CD4-positive, alpha-beta T cell (primary cell): ENCODE measurements at regions not wholly inside any gene's neighbourhood (a gene's known extent, or its start where the extent isn't known, plus 50 kb on each side); places are given as distances from the start of the nearest gene placed in this dataset.

Experiments used
- ATAC-seq: fragments of 200-7000 bp; cut with Tn5 transposase; one replicate; pipeline ENCODE4 v1.10.0; 2022; ENCODE audit warnings: mild to moderate bottlenecking; ENCODE audit not compliant: poor library complexity
- CTCF ChIA-PET: fragments of 350-600 bp; sonication (Branson Sonifier 250); formaldehyde crosslinking; loops from one replicate; lab custom pipeline; 2021; ENCODE audit warnings: antibody characterized with exemption, inconsistent platforms; lab: Charles Lee
- POLR2A ChIA-PET: fragments of 350-600 bp; sonication (Branson Sonifier 250); formaldehyde crosslinking; loops from one replicate; lab custom pipeline; 2021; ENCODE audit warnings: antibody characterized with exemption, inconsistent platforms; lab: Charles Lee
- DNase-seq, 14 experiments: peaks; one replicate each; pipeline ENCODE4 v3.0.0-alpha.2; 2013 to 2020; ENCODE audit warnings: mixed read lengths in 2 of 14
- H3K27ac ChIP-seq, 2 donors: one replicate each; pipeline versions ENCODE4 v1.5.1 to v1.7.0; 2013; ENCODE audit warnings: low read length in 2 of 2, low read depth in 1 of 2, mild to moderate bottlenecking in 1 of 2
- H3K27me3 ChIP-seq, 2 experiments: 1 replicate in 1 of 2; 2 replicates in 1 of 2; pipeline versions ENCODE4 v1.6.1 to v1.7.0; 2013; ENCODE audit warnings: low read length in 2 of 2, control low read depth in 1 of 2, mild to moderate bottlenecking in 1 of 2, moderate library complexity in 1 of 2; ENCODE audit not compliant: insufficient read depth in 2 of 2, control insufficient read depth in 1 of 2
- H3K36me3 ChIP-seq: one replicate; pipeline ENCODE4 v1.6.1; 2013; ENCODE audit warnings: low read length, control low read depth; ENCODE audit not compliant: insufficient read depth
- H3K4me1 ChIP-seq: one replicate; pipeline ENCODE4 v1.6.1; 2013; ENCODE audit warnings: low read length, control low read depth; ENCODE audit not compliant: insufficient read depth
- H3K4me3 ChIP-seq: one replicate; pipeline ENCODE4 v1.5.1; 2013; ENCODE audit warnings: mild to moderate bottlenecking, low read length, moderate library complexity
- H3K9me3 ChIP-seq, 2 experiments: 1 replicate in 1 of 2; 2 replicates in 1 of 2; pipeline versions ENCODE4 v1.6.1 to v1.7.0; 2013; ENCODE audit warnings: low read length in 2 of 2, mild to moderate bottlenecking in 2 of 2, control low read depth in 1 of 2, moderate library complexity in 1 of 2; ENCODE audit not compliant: control insufficient read depth in 1 of 2, insufficient read depth in 1 of 2
- H3K27ac Mint-ChIP-seq: one replicate; pipeline ENCODE4 v1.8.0; 2020; ENCODE audit warnings: mixed read lengths
- H3K27me3 Mint-ChIP-seq: one replicate; pipeline ENCODE4 v1.8.0; 2021; ENCODE audit warnings: mixed read lengths
- H3K36me3 Mint-ChIP-seq: one replicate; pipeline ENCODE4 v1.8.0; 2021; ENCODE audit warnings: low read depth, mixed read lengths
- H3K4me1 Mint-ChIP-seq: one replicate; pipeline ENCODE4 v1.8.0; 2021; ENCODE audit warnings: low read depth, mixed read lengths
- H3K4me3 Mint-ChIP-seq: one replicate; pipeline ENCODE4 v1.8.0; 2020; ENCODE audit warnings: mild to moderate bottlenecking, mixed read lengths
- H3K9me3 Mint-ChIP-seq: one replicate; pipeline ENCODE4 v1.8.0; 2020; ENCODE audit warnings: mixed read lengths
- CTCF ChIP-seq: fragments of 200-600 bp; IDR thresholded peaks from one replicate; pipeline ENCODE4 v1.8.0; 2022; ENCODE audit warnings: antibody characterized with exemption, mild to moderate bottlenecking
- intact Hi-C, 2 experiments: fragments of 100-400 bp; cut with DNase I in 1 of 2; cut with micrococcal nuclease in 1 of 2; formaldehyde crosslinking; loops; one replicate each; pipeline versions ENCODE4 v1.15.1 to v1.9.0; 2023 to 2025; cut with DNase I, micrococcal nuclease

GRCh38 chr15:81859737-81860516, 185.9 kb downstream of the MEX3B start:
- no peaks in the 10 kb centered on the region for H3K27me3 Mint-ChIP-seq
- no peak overlapping the region for H3K27ac Mint-ChIP-seq
- Histone ChIP-seq H3K27ac (no peak overlapping the region), H3K9me3 (no peaks in the 10 kb centered on the region), H3K4me1 (no peaks in the 10 kb centered on the region), H3K36me3 (no peaks in the 10 kb centered on the region), H3K27me3 (peaks cover 0 to 2% of the 10 kb centered on the region in 2 experiments), H3K4me3 (no peak overlapping the region)
- H3K36me3 Mint-ChIP-seq, result no peaks in the 10 kb centered on the region
- no peak for ATAC-seq
- intact Hi-C loops, result no loop called here
- ChIA-PET POLR2A (no interaction called here), CTCF (interaction anchor here (0.7 kb wide), 1 partner anchor 51 kb away, joined by 3 read pairs; no protein-coding TSS in a partner anchor)
- TF ChIP-seq CTCF, result no peak
- H3K4me3 Mint-ChIP-seq, result no peak overlapping the region
- no peak for DNase-seq
- H3K4me1 Mint-ChIP-seq, result no peaks in the 10 kb centered on the region
- H3K9me3 Mint-ChIP-seq, result no peaks in the 10 kb centered on the region

GRCh38 chr15:81858586-81858985, 187.2 kb downstream of the MEX3B start:
- Mint-ChIP-seq H3K4me3 (no peak overlapping the region), H3K27me3 (no peaks in the 10 kb centered on the region), H3K36me3 (no peaks in the 10 kb centered on the region), H3K4me1 (no peaks in the 10 kb centered on the region), H3K9me3 (no peaks in the 10 kb centered on the region), H3K27ac (no peak overlapping the region)
- Histone ChIP-seq H3K9me3 (no peaks in the 10 kb centered on the region), H3K36me3 (no peaks in the 10 kb centered on the region), H3K4me1 (no peaks in the 10 kb centered on the region), H3K27me3 (peaks cover 0 to 2% of the 10 kb centered on the region in 2 experiments), H3K4me3 (no peak overlapping the region), H3K27ac (no peak overlapping the region)
- ATAC-seq (no peak), DNase-seq (no peak)
- intact Hi-C loops, result no loop called here
- ChIA-PET CTCF (interaction anchor here (0.6 kb wide), 1 partner anchor 407 kb away, joined by 3 read pairs; no protein-coding TSS in a partner anchor), POLR2A (no interaction called here)
- no peak for TF ChIP-seq CTCF

GRCh38 chr15:81858136-81858535, 187.7 kb downstream of the MEX3B start:
- Histone ChIP-seq H3K4me3 (no peak overlapping the region), H3K36me3 (no peaks in the 10 kb centered on the region), H3K27ac (no peak overlapping the region), H3K9me3 (no peaks in the 10 kb centered on the region), H3K4me1 (no peaks in the 10 kb centered on the region), H3K27me3 (peaks cover 0 to 2% of the 10 kb centered on the region in 2 experiments)
- no peak overlapping the region for H3K4me3 Mint-ChIP-seq
- intact Hi-C loops, result no loop called here
- no peaks in the 10 kb centered on the region for H3K36me3 Mint-ChIP-seq
- H3K27ac Mint-ChIP-seq, result no peak overlapping the region
- ChIA-PET POLR2A (no interaction called here), CTCF (interaction anchor here (0.6 kb wide), 1 partner anchor 407 kb away, joined by 3 read pairs; no protein-coding TSS in a partner anchor)
- TF ChIP-seq CTCF, result no peak
- DNase-seq, result no peak
- H3K27me3 Mint-ChIP-seq, result no peaks in the 10 kb centered on the region
- no peaks in the 10 kb centered on the region for H3K9me3 Mint-ChIP-seq
- no peaks in the 10 kb centered on the region for H3K4me1 Mint-ChIP-seq
- ATAC-seq, result no peak
